Gastroesophageal sphincter (tissue), 3 donors: ENCODE measurements at regions not wholly inside any gene's neighbourhood (a gene's known extent, or its start where the extent isn't known, plus 50 kb on each side); places are given as distances from the start of the nearest gene placed in this dataset.

Experiments
- CTCF ChIP-seq, 4 experiments: fragments of 200-600 bp in 2 of 4; fragments of 450-650 bp in 2 of 4; sonication (generic) in 1 of 4; IDR thresholded peaks; one replicate each; pipeline ENCODE4 v1.5.1; 2017 to 2019; ENCODE audit warnings: antibody characterized with exemption in 4 of 4, mild to moderate bottlenecking in 2 of 4, moderate library complexity in 2 of 4
- EP300 ChIP-seq: sonication (generic); formaldehyde crosslinking; IDR thresholded peaks from one replicate; pipeline ENCODE4 v1.6.1; 2017; ENCODE audit warnings: antibody characterized with exemption, mild to moderate bottlenecking
- POLR2A ChIP-seq, 2 donors: fragments of 450-650 bp; IDR thresholded peaks; one replicate each; pipeline ENCODE4 v1.6.1; 2017; ENCODE audit warnings: antibody characterized with exemption in 2 of 2, mild to moderate bottlenecking in 2 of 2, moderate library complexity in 1 of 2
- POLR2AphosphoS5 ChIP-seq: sonication (generic); formaldehyde crosslinking; IDR thresholded peaks from one replicate; pipeline ENCODE4 v1.6.1; 2017; ENCODE audit warnings: antibody characterized with exemption

DNA sequence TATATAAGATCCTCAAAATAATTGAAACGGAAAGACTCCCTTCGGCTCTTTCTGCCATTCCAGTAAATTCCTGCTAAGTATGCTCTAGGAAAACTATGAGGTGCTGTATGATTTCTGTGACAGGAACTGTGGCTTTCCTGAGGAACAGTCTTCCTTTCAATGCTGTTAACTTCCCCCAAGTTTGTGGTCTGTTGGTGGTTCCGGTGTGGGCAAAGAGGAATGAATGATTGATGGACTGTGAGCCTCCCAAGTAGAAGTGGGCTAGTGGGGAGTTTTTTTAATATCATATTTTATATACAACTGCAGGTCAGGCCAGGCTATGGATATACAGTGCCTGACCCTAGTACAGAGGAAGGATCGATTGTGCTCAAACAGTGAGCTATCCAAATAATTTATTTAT lies 560.7 kb upstream of the RBFOX1 start:
- TF ChIP-seq CTCF (IDR thresholded peaks at IDR 0.05): no peak
- no peak for TF ChIP-seq POLR2A (IDR thresholded peaks at IDR 0.05)
- no peak for TF ChIP-seq POLR2AphosphoS5
- no peak for TF ChIP-seq EP300
